Endometrial microvascular endothelial cells (primary cell): ENCODE measurements at regions not wholly inside any gene's neighbourhood (a gene's known extent, or its start where the extent isn't known, plus 50 kb on each side); places are given as distances from the start of the nearest gene placed in this dataset.
"Not testable (repeated sequence)": the region's sequence is repeated elsewhere in the genome, so short reads cannot be mapped to it uniquely, and the experiment has no call there.

Experiments
- in situ Hi-C: cut with HindIII; loops from 2 replicates; pipeline ENCODE4 v1.10.0; 2017; ENCODE audit warnings: low sequenced_read_pairs, low pct_unique_long_range_greater_than_20kb; ENCODE audit errors: inconsistent ontology term

GRCh38 chr12:75882421-75882820, 149.2 kb downstream of the PHLDA1 start:
- in situ Hi-C loops: no loop called here

GRCh38 chr12:75881920-75882319, 149.7 kb downstream of the PHLDA1 start:
- in situ Hi-C loops: no loop called here

GRCh38 chr12:75877763-75878621, 153.6 kb downstream of the PHLDA1 start:
- in situ Hi-C loops: no loop called here

- in situ Hi-C loops: no loop called here
These were observed 154.5 kb downstream of the PHLDA1 start for GRCh38 chr12:75876832-75877762.

GRCh38 chr12:75874441-75874840, 157.1 kb downstream of the PHLDA1 start:
- in situ Hi-C loops: no loop called here

- in situ Hi-C loops: no loop called here
These were observed 158.8 kb downstream of the PHLDA1 start for GRCh38 chr12:75872762-75873161.

GRCh38 chr12:75870878-75871277, 160.7 kb downstream of the PHLDA1 start:
- in situ Hi-C loops: no loop called here

GRCh38 chr12:75868501-75868900, 163.1 kb downstream of the PHLDA1 start:
- in situ Hi-C loops: no loop called here

GRCh38 chr12:75865315-75865714, 166.3 kb downstream of the PHLDA1 start:
- in situ Hi-C loops: no loop called here

GRCh38 chr12:75864161-75864560, 167.4 kb downstream of the PHLDA1 start:
- in situ Hi-C loops: no loop called here

GRCh38 chr12:75863533-75863932, 168.0 kb downstream of the PHLDA1 start:
- in situ Hi-C loops: no loop called here

- in situ Hi-C loops: no loop called here
These were observed 168.7 kb downstream of the PHLDA1 start for GRCh38 chr12:75862692-75863471.

GRCh38 chr12:75859868-75860267, 171.7 kb downstream of the PHLDA1 start:
- in situ Hi-C loops: no loop called here

GRCh38 chr12:75856235-75856634, 175.3 kb downstream of the PHLDA1 start:
- in situ Hi-C loops: no loop called here

GRCh38 chr12:75855360-75855759, 176.2 kb downstream of the PHLDA1 start:
- in situ Hi-C loops: no loop called here

GRCh38 chr12:75854681-75855309, 176.8 kb downstream of the PHLDA1 start:
- in situ Hi-C loops: no loop called here

GRCh38 chr12:75854137-75854536, 177.4 kb downstream of the PHLDA1 start:
- in situ Hi-C loops: not testable (repeated sequence)

- in situ Hi-C loops: no loop called here
These were observed 177.9 kb downstream of the PHLDA1 start for GRCh38 chr12:75853626-75854025.

GRCh38 chr12:75852956-75853355, 178.6 kb downstream of the PHLDA1 start:
- in situ Hi-C loops: no loop called here
